ENCODE measurements at regions not wholly inside any gene's neighbourhood (a gene's known extent, or its start where the extent isn't known, plus 50 kb on each side); places are given as distances from the start of the nearest gene placed in this dataset.

GRCh38 chr13:44764302-44764692 is 188.2 kb upstream of the TSC22D1 start (continued):
- TF ChIP-seq NRF1 (IDR thresholded peaks at IDR 0.05; ENCODE audit: low read depth, low read length): no peak
